ENCODE measurements at regions not wholly inside any gene's neighbourhood (a gene's known extent, or its start where the extent isn't known, plus 50 kb on each side); places are given as distances from the start of the nearest gene placed in this dataset.

- H3K4me3 ChIP-seq (ENCODE audit: control insufficient read depth in 2 of 3, extremely low read depth in 1 of 3, insufficient read depth in 2 of 3, low read depth in 1 of 3, low read length in 3 of 3), result no peak overlapping the region
- dilution Hi-C loops (cut with MboI; ENCODE audit: extremely low pct_ligation_motif_present, low sequenced_read_pairs), result no loop called here
- no peak overlapping the region for H3K9ac ChIP-seq (ENCODE audit: control insufficient read depth, extremely low read depth, insufficient read depth, low read length)
- H3K4me1 ChIP-seq (ENCODE audit: control insufficient read depth, extremely low read depth, insufficient read depth, low read length), result no peaks in the 10 kb centered on the region
- H3K9me3 ChIP-seq (ENCODE audit: control insufficient read depth, low read depth, low read length), result no peaks in the 10 kb centered on the region
- H4K20me1 ChIP-seq (ENCODE audit: control insufficient read depth, extremely low read depth, insufficient read depth, low read length), result no peaks in the 10 kb centered on the region
- H3K27me3 ChIP-seq (ENCODE audit: control insufficient read depth, extremely low read depth, insufficient read depth, low read length), result no peaks in the 10 kb centered on the region
- H3K79me2 ChIP-seq (ENCODE audit: control insufficient read depth, insufficient read depth, low read length), result no peaks in the 10 kb centered on the region
- FAIRE-seq (no peak), DNase-seq (ENCODE audit: low read depth, low spot score) (no peak)
- TF ChIP-seq CTCF (optimal IDR thresholded peaks at IDR 0.05 in 1 of 3, IDR thresholded peaks at IDR 0.05 in 1 of 3, conservative IDR thresholded peaks at IDR 0.05 in 1 of 3; ENCODE audit: extremely low read depth in 1 of 3, insufficient read depth in 2 of 3, low read length in 3 of 3) (no peak), EZH2 (IDR thresholded peaks at IDR 0.05; ENCODE audit: low read length) (no peak)
- H3K4me2 ChIP-seq (ENCODE audit: control insufficient read depth, extremely low read depth, insufficient read depth, low read depth, low read length), result no peak overlapping the region
- H3K9me1 ChIP-seq (ENCODE audit: control insufficient read depth, extremely low read depth, insufficient read depth, low read length), result no peaks in the 10 kb centered on the region
- H3K27ac ChIP-seq (ENCODE audit: control insufficient read depth, insufficient read depth, low read length), result no peak overlapping the region
- no peak overlapping the region for H2AFZ ChIP-seq (ENCODE audit: control insufficient read depth, low read length)
- no peaks in the 10 kb centered on the region for H3K36me3 ChIP-seq (ENCODE audit: control insufficient read depth in 2 of 2, extremely low read depth in 1 of 2, insufficient read depth in 2 of 2, low read length in 2 of 2)
Measured at GRCh38 chr1:191551019-191551418, 607.2 kb upstream of the RGS18 start.

- Histone ChIP-seq H3K4me2 (ENCODE audit: control insufficient read depth, extremely low read depth, insufficient read depth, low read depth, low read length) (no peak overlapping the region), H3K79me2 (ENCODE audit: control insufficient read depth, insufficient read depth, low read length) (no peaks in the 10 kb centered on the region), H3K4me3 (ENCODE audit: control insufficient read depth in 2 of 3, extremely low read depth in 1 of 3, insufficient read depth in 2 of 3, low read depth in 1 of 3, low read length in 3 of 3) (no peak overlapping the region), H4K20me1 (ENCODE audit: control insufficient read depth, extremely low read depth, insufficient read depth, low read length) (no peaks in the 10 kb centered on the region), H3K27ac (ENCODE audit: control insufficient read depth, insufficient read depth, low read length) (no peak overlapping the region), H3K9me1 (ENCODE audit: control insufficient read depth, extremely low read depth, insufficient read depth, low read length) (no peaks in the 10 kb centered on the region), H3K27me3 (ENCODE audit: control insufficient read depth, extremely low read depth, insufficient read depth, low read length) (no peaks in the 10 kb centered on the region), H3K9ac (ENCODE audit: control insufficient read depth, extremely low read depth, insufficient read depth, low read length) (no peak overlapping the region), H2AFZ (ENCODE audit: control insufficient read depth, low read length) (no peak overlapping the region), H3K9me3 (ENCODE audit: control insufficient read depth, low read depth, low read length) (no peaks in the 10 kb centered on the region), H3K36me3 (ENCODE audit: control insufficient read depth in 2 of 2, extremely low read depth in 1 of 2, insufficient read depth in 2 of 2, low read length in 2 of 2) (no peaks in the 10 kb centered on the region), H3K4me1 (ENCODE audit: control insufficient read depth, extremely low read depth, insufficient read depth, low read length) (no peaks in the 10 kb centered on the region)
- DNase-seq (ENCODE audit: low read depth, low spot score) (no peak), FAIRE-seq (no peak)
- no peak for TF ChIP-seq EZH2 (IDR thresholded peaks at IDR 0.05; ENCODE audit: low read length)
- no peak for TF ChIP-seq CTCF (optimal IDR thresholded peaks at IDR 0.05 in 1 of 3, IDR thresholded peaks at IDR 0.05 in 1 of 3, conservative IDR thresholded peaks at IDR 0.05 in 1 of 3; ENCODE audit: extremely low read depth in 1 of 3, insufficient read depth in 2 of 3, low read length in 3 of 3)
- dilution Hi-C loops (cut with MboI; ENCODE audit: extremely low pct_ligation_motif_present, low sequenced_read_pairs), result no loop called here
Measured at GRCh38 chr1:191558379-191558778, 599.9 kb upstream of the RGS18 start.

Measured in keratinocyte (primary cell).